Activated T-cell treated with anti-CD3 and anti-CD28 coated beads for 1 hour (primary cell): ENCODE measurements at regions not wholly inside any gene's neighbourhood (a gene's known extent, or its start where the extent isn't known, plus 50 kb on each side); places are given as distances from the start of the nearest gene placed in this dataset.

Experiments
- DNase-seq: peaks from one replicate; pipeline ENCODE4 v3.0.0-alpha.2; 2020; ENCODE audit warnings: low read depth

- no peak for DNase-seq
Observed at GRCh38 chr5:96094904-96095303, 133.3 kb upstream of the ELL2 start.

- DNase-seq = no peak
Observed at GRCh38 chr5:96093890-96094381, 132.3 kb upstream of the ELL2 start.

GRCh38 chr5:96093340-96093739 is 131.7 kb upstream of the ELL2 start:
- DNase-seq = no peak

GRCh38 chr5:96091874-96092273 is 130.2 kb upstream of the ELL2 start:
- no peak for DNase-seq

GRCh38 chr5:96090215-96090614 is 128.6 kb upstream of the ELL2 start:
- no peak for DNase-seq

- no peak for DNase-seq
Observed at GRCh38 chr5:96088706-96089498, 127.3 kb upstream of the ELL2 start.

- no peak for DNase-seq
Observed at GRCh38 chr5:96087939-96088338, 126.3 kb upstream of the ELL2 start.

GRCh38 chr5:96084874-96085506 is 123.3 kb upstream of the ELL2 start:
- DNase-seq = no peak

- no peak for DNase-seq
Observed at GRCh38 chr5:96083361-96083881, 121.8 kb upstream of the ELL2 start.

- no peak for DNase-seq
Observed at GRCh38 chr5:96081276-96081858, 119.7 kb upstream of the ELL2 start.

- no peak for DNase-seq
Observed at GRCh38 chr5:96080557-96080956, 118.9 kb upstream of the ELL2 start.

GRCh38 chr5:96079962-96080361 is 118.3 kb upstream of the ELL2 start:
- DNase-seq = no peak

- no peak for DNase-seq
Observed at GRCh38 chr5:96079075-96079474, 117.4 kb upstream of the ELL2 start.

- no peak for DNase-seq
Observed at GRCh38 chr5:96076451-96076850, 114.8 kb upstream of the ELL2 start.

- DNase-seq = no peak
Observed at GRCh38 chr5:96075579-96076289, 114.1 kb upstream of the ELL2 start.

- no peak for DNase-seq
Observed at GRCh38 chr5:96074870-96075269, 113.2 kb upstream of the ELL2 start.

- no peak for DNase-seq
Observed at GRCh38 chr5:96074460-96074859, 112.8 kb upstream of the ELL2 start.

GRCh38 chr5:96072791-96073165 is 111.1 kb upstream of the ELL2 start:
- DNase-seq = no peak

- DNase-seq = no peak
Observed at GRCh38 chr5:96072138-96072790, 110.6 kb upstream of the ELL2 start.

GRCh38 chr5:96070622-96071225 is 109.1 kb upstream of the ELL2 start:
- DNase-seq = no peak

- DNase-seq = no peak
Observed at GRCh38 chr5:96067894-96068614, 106.4 kb upstream of the ELL2 start.
